HUES6 (cell line): ENCODE measurements at regions not wholly inside any gene's neighbourhood (a gene's known extent, or its start where the extent isn't known, plus 50 kb on each side); places are given as distances from the start of the nearest gene placed in this dataset.

Source experiments
- H3K27ac ChIP-seq: 2 replicates; pipeline ENCODE4 v1.7.0; 2013; ENCODE audit warnings: low read depth, mild to moderate bottlenecking, low read length, inconsistent platforms
- H3K27me3 ChIP-seq: 2 replicates; pipeline ENCODE4 v1.6.1; 2013; ENCODE audit warnings: low read length; ENCODE audit not compliant: control insufficient read depth, insufficient read depth
- H3K36me3 ChIP-seq: 2 replicates; pipeline ENCODE4 v1.6.1; 2013; ENCODE audit warnings: low read length; ENCODE audit not compliant: control insufficient read depth, insufficient read depth
- H3K4me1 ChIP-seq: 2 replicates; pipeline ENCODE4 v1.6.1; 2013; ENCODE audit warnings: low read length; ENCODE audit not compliant: control insufficient read depth, insufficient read depth
- H3K4me3 ChIP-seq: 2 replicates; pipeline ENCODE4 v1.5.1; 2013; ENCODE audit warnings: low read depth, low read length
- H3K9ac ChIP-seq: one replicate; pipeline ENCODE4 v1.6.1; 2013; ENCODE audit warnings: mild to moderate bottlenecking, low read length
- H3K9me3 ChIP-seq: 2 replicates; pipeline ENCODE4 v1.6.1; 2013; ENCODE audit warnings: low read depth, low read length; ENCODE audit not compliant: control insufficient read depth, insufficient read depth

- Histone ChIP-seq H3K27ac (no peak overlapping the region), H3K36me3 (no peaks in the 10 kb centered on the region), H3K4me3 (no peak overlapping the region)
These were observed 538.0 kb upstream of the CAMK1G start for GRCh38 chr1:209045331-209046057.

GRCh38 chr1:209046058-209046417, 537.5 kb upstream of the CAMK1G start:
- Histone ChIP-seq H3K36me3 (no peaks in the 10 kb centered on the region), H3K9ac (no peak overlapping the region), H3K4me3 (no peak overlapping the region), H3K9me3 (no peaks in the 10 kb centered on the region), H3K27ac (no peak overlapping the region), H3K27me3 (peaks cover 16% of the 10 kb centered on the region; the same call in 1 of the 2 replicates), H3K4me1 (peaks cover 5% of the 10 kb centered on the region; the same call in 1 of the 2 replicates)

More at GRCh38 chr1:209045331-209046057, 538.0 kb upstream of the CAMK1G start:
- H3K27me3 ChIP-seq, result peaks cover 11% of the 10 kb centered on the region; the same call in 1 of the 2 replicates
- no peaks in the 10 kb centered on the region for H3K9me3 ChIP-seq
- peaks cover 5% of the 10 kb centered on the region; the same call in 1 of the 2 replicates for H3K4me1 ChIP-seq
- H3K9ac ChIP-seq, result no peak overlapping the region

- H3K9ac ChIP-seq, result no peak overlapping the region
- no peak overlapping the region for H3K27ac ChIP-seq
- no peaks in the 10 kb centered on the region for H3K9me3 ChIP-seq
- H3K4me1 ChIP-seq, result peaks cover 5% of the 10 kb centered on the region; the same call in 1 of the 2 replicates
- no peak overlapping the region for H3K4me3 ChIP-seq
- no peaks in the 10 kb centered on the region for H3K36me3 ChIP-seq
- peaks cover 22% of the 10 kb centered on the region; the same call in 1 of the 2 replicates for H3K27me3 ChIP-seq
These were observed 536.6 kb upstream of the CAMK1G start for GRCh38 chr1:209046935-209047334.

GRCh38 chr1:209048941-209049669, 534.4 kb upstream of the CAMK1G start:
- H3K9ac ChIP-seq, result no peak overlapping the region
- no peak overlapping the region for H3K27ac ChIP-seq
- no peaks in the 10 kb centered on the region for H3K36me3 ChIP-seq
- H3K4me3 ChIP-seq, result no peak overlapping the region
- H3K9me3 ChIP-seq, result peaks cover 3% of the 10 kb centered on the region; the same call in 1 of the 2 replicates
- H3K4me1 ChIP-seq, result peaks cover 5% of the 10 kb centered on the region; the same call in 1 of the 2 replicates
- peaks cover 22% of the 10 kb centered on the region; the same call in 1 of the 2 replicates for H3K27me3 ChIP-seq

- no peaks in the 10 kb centered on the region; the same call in 1 of the 2 replicates for H3K4me1 ChIP-seq
- peaks cover 3% of the 10 kb centered on the region; the same call in 1 of the 2 replicates for H3K9me3 ChIP-seq
- H3K4me3 ChIP-seq, result no peak overlapping the region
- no peak overlapping the region for H3K9ac ChIP-seq
- no peaks in the 10 kb centered on the region for H3K36me3 ChIP-seq
- H3K27me3 ChIP-seq, result peaks cover 22% of the 10 kb centered on the region; the same call in 1 of the 2 replicates
- H3K27ac ChIP-seq, result no peak overlapping the region
These were observed 531.9 kb upstream of the CAMK1G start for GRCh38 chr1:209051570-209051969.

- Histone ChIP-seq H3K27ac (no peak overlapping the region), H3K9ac (no peak overlapping the region), H3K9me3 (peaks cover 3% of the 10 kb centered on the region; the same call in 1 of the 2 replicates), H3K4me1 (no peaks in the 10 kb centered on the region; the same call in 1 of the 2 replicates), H3K27me3 (peaks cover 22% of the 10 kb centered on the region; the same call in 1 of the 2 replicates), H3K36me3 (no peaks in the 10 kb centered on the region), H3K4me3 (no peak overlapping the region)
These were observed 529.9 kb upstream of the CAMK1G start for GRCh38 chr1:209053587-209053986.

- Histone ChIP-seq H3K9ac (no peak overlapping the region), H3K9me3 (peaks cover 3% of the 10 kb centered on the region; the same call in 1 of the 2 replicates), H3K36me3 (no peaks in the 10 kb centered on the region), H3K4me3 (no peak overlapping the region), H3K27me3 (no peaks in the 10 kb centered on the region), H3K27ac (no peak overlapping the region), H3K4me1 (no peaks in the 10 kb centered on the region)
These were observed 526.4 kb upstream of the CAMK1G start for GRCh38 chr1:209057083-209057482.

GRCh38 chr1:209057901-209058300, 525.6 kb upstream of the CAMK1G start:
- Histone ChIP-seq H3K4me3 (no peak overlapping the region), H3K4me1 (no peaks in the 10 kb centered on the region), H3K27me3 (no peaks in the 10 kb centered on the region), H3K36me3 (no peaks in the 10 kb centered on the region), H3K9me3 (peaks cover 3% of the 10 kb centered on the region; the same call in 1 of the 2 replicates), H3K9ac (no peak overlapping the region), H3K27ac (no peak overlapping the region)

GRCh38 chr1:209059376-209059775, 524.1 kb upstream of the CAMK1G start:
- peaks cover 5% of the 10 kb centered on the region for H3K4me1 ChIP-seq
- H3K27me3 ChIP-seq, result no peaks in the 10 kb centered on the region
- no peaks in the 10 kb centered on the region for H3K36me3 ChIP-seq
- no peaks in the 10 kb centered on the region for H3K9me3 ChIP-seq
- no peak overlapping the region for H3K4me3 ChIP-seq
- H3K27ac ChIP-seq, result no peak overlapping the region
- no peak overlapping the region for H3K9ac ChIP-seq

GRCh38 chr1:209059981-209060380, 523.5 kb upstream of the CAMK1G start:
- Histone ChIP-seq H3K36me3 (no peaks in the 10 kb centered on the region), H3K27me3 (no peaks in the 10 kb centered on the region), H3K4me1 (peaks cover 11% of the 10 kb centered on the region), H3K9me3 (no peaks in the 10 kb centered on the region), H3K9ac (no peak overlapping the region), H3K27ac (no peak overlapping the region), H3K4me3 (no peak overlapping the region)

GRCh38 chr1:209062081-209062620, 521.4 kb upstream of the CAMK1G start:
- Histone ChIP-seq H3K36me3 (no peaks in the 10 kb centered on the region), H3K4me1 (peaks cover 17% of the 10 kb centered on the region), H3K27ac (no peak overlapping the region), H3K4me3 (no peak overlapping the region), H3K9ac (no peak overlapping the region), H3K9me3 (no peaks in the 10 kb centered on the region), H3K27me3 (no peaks in the 10 kb centered on the region)
